ENCODE measurements at regions not wholly inside any gene's neighbourhood (a gene's known extent, or its start where the extent isn't known, plus 50 kb on each side); places are given as distances from the start of the nearest gene placed in this dataset.

DNA sequence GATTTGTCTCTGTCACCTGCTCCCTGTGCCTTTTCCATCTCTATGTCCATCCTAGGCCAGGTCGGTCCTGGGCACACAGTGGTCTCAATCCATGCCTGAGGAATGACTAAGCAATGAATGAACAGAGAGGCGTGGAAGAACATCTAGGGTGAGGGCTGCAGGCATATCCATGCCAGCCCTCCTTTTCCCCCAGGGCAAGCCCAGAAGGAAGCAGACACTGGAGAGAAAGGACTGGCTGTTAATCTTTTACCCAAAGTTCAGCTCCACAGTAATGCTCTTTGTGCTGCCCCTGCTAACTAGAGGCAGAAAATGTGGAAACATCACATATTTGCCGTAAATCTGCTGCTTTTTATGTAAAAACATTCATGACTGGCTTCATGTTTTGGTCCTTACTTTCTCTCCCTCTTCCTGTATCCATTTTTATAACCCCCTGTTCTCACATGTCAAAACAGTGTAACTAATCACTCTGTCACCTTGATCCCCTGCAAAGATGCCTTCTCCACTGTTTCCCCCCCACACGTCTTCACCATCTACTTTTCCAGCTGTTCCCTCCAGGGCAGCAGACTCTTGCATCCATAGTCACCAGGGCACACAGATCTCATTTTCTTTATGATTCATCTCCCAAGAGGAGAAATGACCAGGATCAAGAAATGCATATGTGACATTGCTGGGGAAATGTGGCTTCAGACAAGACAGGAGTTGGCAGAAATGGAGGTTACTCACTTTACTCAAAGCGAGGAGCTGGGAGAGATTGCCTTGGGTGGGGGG is 166.4 kb upstream of the PROX1 start:
- no peak for DNase-seq
- no peaks in the 10 kb centered on the region for H3K9me2 ChIP-seq (replicated peaks; ENCODE audit: insufficient read depth, low read length)
- H3K36me3 ChIP-seq (replicated peaks; ENCODE audit: insufficient read depth, low read length) = no peaks in the 10 kb centered on the region
- no peak overlapping the region for H3K4me3 ChIP-seq (ENCODE audit: low read length)
- H3K9ac ChIP-seq (ENCODE audit: low read length) = no peak overlapping the region
- no peak overlapping the region for H3K27ac ChIP-seq (ENCODE audit: low read length)
- TF ChIP-seq EZH2 (optimal IDR thresholded peaks at IDR 0.05; ENCODE audit: low read depth, low read length) (no peak), EZH2phosphoT487 (IDR thresholded peaks at IDR 0.05; ENCODE audit: low read length) (no peak)
- TF ChIP-seq, protein P1, sequence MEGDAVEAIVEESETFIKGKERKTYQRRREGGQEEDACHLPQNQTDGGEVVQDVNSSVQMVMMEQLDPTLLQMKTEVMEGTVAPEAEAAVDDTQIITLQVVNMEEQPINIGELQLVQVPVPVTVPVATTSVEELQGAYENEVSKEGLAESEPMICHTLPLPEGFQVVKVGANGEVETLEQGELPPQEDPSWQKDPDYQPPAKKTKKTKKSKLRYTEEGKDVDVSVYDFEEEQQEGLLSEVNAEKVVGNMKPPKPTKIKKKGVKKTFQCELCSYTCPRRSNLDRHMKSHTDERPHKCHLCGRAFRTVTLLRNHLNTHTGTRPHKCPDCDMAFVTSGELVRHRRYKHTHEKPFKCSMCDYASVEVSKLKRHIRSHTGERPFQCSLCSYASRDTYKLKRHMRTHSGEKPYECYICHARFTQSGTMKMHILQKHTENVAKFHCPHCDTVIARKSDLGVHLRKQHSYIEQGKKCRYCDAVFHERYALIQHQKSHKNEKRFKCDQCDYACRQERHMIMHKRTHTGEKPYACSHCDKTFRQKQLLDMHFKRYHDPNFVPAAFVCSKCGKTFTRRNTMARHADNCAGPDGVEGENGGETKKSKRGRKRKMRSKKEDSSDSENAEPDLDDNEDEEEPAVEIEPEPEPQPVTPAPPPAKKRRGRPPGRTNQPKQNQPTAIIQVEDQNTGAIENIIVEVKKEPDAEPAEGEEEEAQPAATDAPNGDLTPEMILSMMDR (IDR thresholded peaks at IDR 0.05; ENCODE audit: low read length) = no peak
- no peaks in the 10 kb centered on the region for H4K20me1 ChIP-seq (ENCODE audit: insufficient read depth, low read length)
- H3F3A ChIP-seq (ENCODE audit: insufficient read depth, low read length) = no peaks in the 10 kb centered on the region
- no peak overlapping the region for H3K4me2 ChIP-seq (ENCODE audit: low read depth, low read length)
- no peaks in the 10 kb centered on the region for H3K79me2 ChIP-seq (ENCODE audit: low read length)
- no peak overlapping the region for H2AFZ ChIP-seq (ENCODE audit: low read length)
- H3K9me3 ChIP-seq (replicated peaks; ENCODE audit: insufficient read depth, low read length) = no peaks in the 10 kb centered on the region
- no peaks in the 10 kb centered on the region for H3K4me1 ChIP-seq (ENCODE audit: low read length)
- H3K27me3 ChIP-seq (replicated peaks; ENCODE audit: insufficient read depth, low read length) = no peaks in the 10 kb centered on the region

DNA sequence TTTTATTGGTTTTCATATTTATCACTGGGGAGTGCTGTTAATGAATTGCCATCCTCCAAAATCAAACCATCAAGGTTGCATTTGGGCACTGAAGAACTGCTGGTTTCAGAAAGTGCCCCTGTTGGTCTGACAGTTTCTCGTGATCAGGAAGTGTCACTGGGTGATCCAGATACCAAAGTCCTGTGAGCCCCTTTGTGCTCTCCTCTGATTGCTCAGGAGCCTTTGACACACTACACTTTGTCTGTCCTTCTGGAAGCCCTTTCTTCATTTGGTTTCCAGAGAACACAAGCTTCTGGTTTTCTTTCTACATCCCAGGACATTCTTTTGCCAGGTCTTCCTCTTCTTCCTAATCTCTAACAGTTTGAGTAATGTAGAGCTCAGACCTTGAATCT is 165.8 kb upstream of the PROX1 start:
- no peaks in the 10 kb centered on the region for H3K9me3 ChIP-seq (replicated peaks; ENCODE audit: insufficient read depth, low read length)
- no peaks in the 10 kb centered on the region for H3K4me1 ChIP-seq (ENCODE audit: low read length)
- H3F3A ChIP-seq (ENCODE audit: insufficient read depth, low read length) = no peaks in the 10 kb centered on the region
- no peaks in the 10 kb centered on the region for H3K79me2 ChIP-seq (ENCODE audit: low read length)
- no peaks in the 10 kb centered on the region for H4K20me1 ChIP-seq (ENCODE audit: insufficient read depth, low read length)
- H3K4me3 ChIP-seq (ENCODE audit: low read length) = no peak overlapping the region
- no peaks in the 10 kb centered on the region for H3K9me2 ChIP-seq (replicated peaks; ENCODE audit: insufficient read depth, low read length)
- no peak overlapping the region for H3K9ac ChIP-seq (ENCODE audit: low read length)
- H3K27me3 ChIP-seq (replicated peaks; ENCODE audit: insufficient read depth, low read length) = no peaks in the 10 kb centered on the region
- H2AFZ ChIP-seq (ENCODE audit: low read length) = no peak overlapping the region
- no peak overlapping the region for H3K4me2 ChIP-seq (ENCODE audit: low read depth, low read length)
- TF ChIP-seq, protein P1 (IDR thresholded peaks at IDR 0.05; ENCODE audit: low read length) = no peak
- TF ChIP-seq EZH2 (optimal IDR thresholded peaks at IDR 0.05; ENCODE audit: low read depth, low read length) (no peak), EZH2phosphoT487 (IDR thresholded peaks at IDR 0.05; ENCODE audit: low read length) (no peak)
- no peak overlapping the region for H3K27ac ChIP-seq (ENCODE audit: low read length)
- no peak for DNase-seq
- H3K36me3 ChIP-seq (replicated peaks; ENCODE audit: insufficient read depth, low read length) = no peaks in the 10 kb centered on the region

DNA sequence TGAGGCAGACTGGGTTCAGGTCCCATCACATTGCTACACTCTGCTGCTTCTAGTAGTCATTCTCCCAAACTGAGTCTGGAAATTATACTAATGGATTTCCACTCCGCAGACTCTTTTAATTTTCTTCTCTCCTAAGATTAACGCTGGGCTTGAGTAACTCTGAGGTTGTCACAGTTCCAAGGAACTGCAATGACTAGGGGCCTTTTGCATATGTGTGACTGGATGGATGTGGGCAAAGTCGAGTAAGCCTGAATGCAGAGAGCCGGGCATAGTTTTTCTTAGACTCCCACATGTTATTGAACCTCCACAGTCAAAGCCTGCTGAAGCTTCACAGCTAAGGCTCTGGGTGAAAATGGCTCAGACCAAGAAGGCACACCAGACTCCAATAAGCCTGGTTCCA is 160.9 kb upstream of the PROX1 start:
- no peak for DNase-seq
- Histone ChIP-seq H4K20me1 (ENCODE audit: insufficient read depth, low read length) (no peaks in the 10 kb centered on the region), H3K4me1 (ENCODE audit: low read length) (no peaks in the 10 kb centered on the region), H3F3A (ENCODE audit: insufficient read depth, low read length) (no peaks in the 10 kb centered on the region), H2AFZ (ENCODE audit: low read length) (no peak overlapping the region), H3K27me3 (replicated peaks; ENCODE audit: insufficient read depth, low read length) (no peaks in the 10 kb centered on the region), H3K27ac (ENCODE audit: low read length) (no peak overlapping the region), H3K9ac (ENCODE audit: low read length) (no peak overlapping the region), H3K9me3 (replicated peaks; ENCODE audit: insufficient read depth, low read length) (no peaks in the 10 kb centered on the region), H3K79me2 (ENCODE audit: low read length) (no peaks in the 10 kb centered on the region), H3K9me2 (replicated peaks; ENCODE audit: insufficient read depth, low read length) (no peaks in the 10 kb centered on the region), H3K4me3 (ENCODE audit: low read length) (no peak overlapping the region), H3K4me2 (ENCODE audit: low read depth, low read length) (no peak overlapping the region), H3K36me3 (replicated peaks; ENCODE audit: insufficient read depth, low read length) (no peaks in the 10 kb centered on the region)
- TF ChIP-seq EZH2 (optimal IDR thresholded peaks at IDR 0.05; ENCODE audit: low read depth, low read length) (no peak), EZH2phosphoT487 (IDR thresholded peaks at IDR 0.05; ENCODE audit: low read length) (no peak)
- TF ChIP-seq, protein P1 (IDR thresholded peaks at IDR 0.05; ENCODE audit: low read length) = no peak

Data from MM.1S (cell line).